Skin epidermis (tissue), 12 donors: ENCODE measurements at regions not wholly inside any gene's neighbourhood (a gene's known extent, or its start where the extent isn't known, plus 50 kb on each side); places are given as distances from the start of the nearest gene placed in this dataset.
"Not testable (repeated sequence)": the region's sequence is repeated elsewhere in the genome, so short reads cannot be mapped to it uniquely, and the experiment has no call there.

Experiments used
- H3K27ac ChIP-seq, 21 experiments: fragments of 200-600 bp; sonication (generic) in 11 of 21; one replicate each; pipeline ENCODE4 v1.5.0; 2020; ENCODE audit warnings: mild to moderate bottlenecking in 3 of 21, inconsistent platforms in 2 of 21, moderate library complexity in 2 of 21
- H3K4me3 ChIP-seq, 7 experiments: fragments of 200-600 bp; sonication (generic) in 2 of 7; one replicate each; pipeline ENCODE4 v1.5.0; 2020; ENCODE audit warnings: inconsistent platforms in 2 of 7, mild to moderate bottlenecking in 2 of 7, moderate library complexity in 1 of 7

DNA sequence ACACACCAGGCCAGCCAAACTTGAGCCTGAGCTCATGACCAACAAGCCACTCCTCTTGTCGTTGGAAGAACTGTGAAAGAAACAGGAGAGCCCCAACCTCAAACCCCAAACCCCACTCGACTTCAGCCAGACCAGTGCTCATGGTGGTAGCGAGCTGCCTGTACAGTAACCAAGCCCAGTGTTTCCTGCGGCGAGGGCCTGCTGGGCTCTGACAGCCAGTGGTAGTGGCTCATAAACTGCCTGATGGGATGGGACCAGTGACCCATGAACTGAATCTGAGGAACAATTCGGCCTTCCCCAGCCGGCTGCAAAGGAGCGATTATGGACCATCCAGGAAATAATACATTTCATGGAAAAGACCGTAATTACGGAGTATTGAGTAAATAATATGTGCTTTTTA is 191.9 kb downstream of the RPS24 start:
- Histone ChIP-seq H3K27ac (no peak overlapping the region), H3K4me3 (no peak overlapping the region)

DNA sequence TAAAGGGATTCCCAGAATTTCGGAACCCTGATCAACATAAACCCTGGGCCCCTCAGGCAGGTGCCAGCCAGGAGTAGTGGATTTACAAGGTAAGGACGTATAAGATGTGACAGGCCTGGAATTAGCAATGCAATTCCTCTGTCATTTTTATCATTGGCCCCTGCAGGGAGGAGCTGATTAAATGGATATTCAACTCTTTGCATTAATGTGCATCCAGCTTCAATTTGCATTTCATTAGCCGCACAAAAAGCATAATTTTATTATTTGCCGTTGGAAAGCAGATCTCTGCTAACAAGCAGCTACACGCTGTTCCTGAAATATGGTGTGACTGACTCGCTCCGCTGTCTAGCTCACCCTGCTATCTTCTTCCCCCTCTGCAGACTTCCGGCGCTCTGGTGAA is 195.8 kb downstream of the RPS24 start:
- no peak overlapping the region for H3K4me3 ChIP-seq
- no peak overlapping the region for H3K27ac ChIP-seq

DNA sequence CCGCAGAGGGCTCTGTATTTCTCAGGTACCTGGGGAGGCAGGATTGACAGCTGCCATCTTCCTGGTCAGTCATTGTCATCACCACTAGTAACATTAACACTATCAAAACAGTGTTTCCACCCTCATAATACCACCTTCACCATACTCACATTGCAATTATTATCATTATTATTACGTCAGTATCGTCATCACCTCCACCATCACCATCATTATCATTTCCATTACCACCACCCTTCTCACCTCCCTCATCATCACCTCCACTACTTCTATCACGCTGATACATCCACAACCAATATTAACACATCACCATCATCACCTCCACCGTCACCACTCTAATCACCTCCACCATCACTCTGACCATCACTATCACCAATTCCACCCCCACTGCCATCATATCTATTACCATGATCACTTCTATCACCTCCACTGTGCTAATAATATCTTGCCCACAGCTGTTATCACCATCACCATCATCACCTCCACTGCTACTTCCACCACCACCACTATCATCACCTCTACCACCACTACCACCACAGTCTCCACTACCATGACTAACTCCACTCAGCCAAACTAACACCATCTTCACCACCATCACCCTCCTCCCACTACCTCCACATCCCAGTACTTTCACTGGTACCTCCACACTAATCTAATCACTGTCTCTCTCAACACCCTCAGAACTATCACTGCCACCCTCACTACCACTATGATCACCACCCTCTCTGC is 196.4 kb downstream of the RPS24 start:
- Histone ChIP-seq H3K27ac (no peak overlapping the region), H3K4me3 (no peak overlapping the region)

DNA sequence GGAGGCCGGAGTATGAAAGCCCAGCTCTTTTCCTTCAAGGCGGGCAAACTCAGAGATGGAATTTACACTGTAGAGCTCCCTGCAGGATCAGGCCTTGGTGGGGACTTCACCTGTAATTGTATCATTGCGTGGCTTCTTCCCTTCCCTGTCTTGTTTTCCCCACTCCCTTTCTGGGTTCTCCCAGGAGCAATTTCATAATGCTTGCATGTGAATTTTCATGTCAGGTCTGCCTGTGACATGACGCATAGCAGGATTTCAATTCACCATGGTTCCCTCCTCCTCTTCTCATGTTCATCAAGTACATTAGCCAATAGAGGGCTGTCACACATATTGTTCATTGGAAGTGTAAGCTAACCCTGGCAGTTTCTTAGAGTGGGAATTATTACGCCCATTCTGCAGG is 197.7 kb downstream of the RPS24 start:
- no peak overlapping the region for H3K27ac ChIP-seq
- H3K4me3 ChIP-seq = no peak overlapping the region

DNA sequence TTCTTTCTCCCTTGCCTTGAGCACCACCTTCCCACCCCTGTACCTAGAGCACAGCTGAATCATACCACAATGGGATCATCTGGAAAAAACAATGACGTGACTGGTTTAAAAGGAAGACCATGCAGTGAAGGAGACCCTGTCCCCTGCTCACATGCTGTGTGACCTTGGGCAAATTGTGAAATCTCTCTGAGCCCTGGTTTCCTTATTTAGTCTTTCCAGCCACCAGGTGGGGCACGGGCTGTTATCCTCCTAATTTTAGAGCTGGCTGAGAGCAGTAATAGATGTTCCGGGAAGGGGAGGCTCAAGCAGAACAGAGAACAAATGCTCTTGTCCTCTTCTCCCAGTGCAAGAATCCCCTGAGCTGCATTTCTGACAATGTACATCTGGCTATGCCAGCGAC is 198.3 kb downstream of the RPS24 start:
- no peak overlapping the region for H3K4me3 ChIP-seq
- H3K27ac ChIP-seq = no peak overlapping the region

DNA sequence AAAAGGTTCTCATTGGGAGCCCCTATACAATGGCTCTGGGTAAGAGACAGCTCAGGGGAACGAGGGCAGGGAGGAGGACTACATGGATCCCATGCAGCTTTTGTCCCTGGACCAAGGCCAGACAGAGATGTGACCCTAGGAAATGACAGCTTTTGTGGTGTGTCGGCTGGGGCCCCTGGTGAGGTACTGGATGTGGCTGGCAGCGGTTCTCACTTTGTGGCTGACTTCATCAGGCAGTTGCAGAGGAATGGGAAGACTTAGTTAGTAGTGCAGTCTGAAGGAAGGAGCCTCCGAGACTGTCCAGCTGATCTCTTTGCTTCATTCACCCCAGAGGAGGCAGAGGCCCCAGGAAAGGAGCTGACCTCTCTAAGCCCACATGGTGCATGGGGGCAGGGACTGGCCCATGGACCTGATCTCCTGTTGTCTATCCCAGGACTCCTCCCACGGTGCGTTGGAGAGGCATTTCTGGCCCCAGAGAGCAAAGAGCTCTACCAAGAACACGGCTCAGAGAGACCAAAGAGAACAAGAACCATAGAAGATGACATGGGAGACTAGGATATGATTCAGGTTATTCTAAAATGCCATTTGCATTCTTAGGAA is 202.9 kb downstream of the RPS24 start:
- H3K27ac ChIP-seq = no peak overlapping the region
- H3K4me3 ChIP-seq = no peak overlapping the region

DNA sequence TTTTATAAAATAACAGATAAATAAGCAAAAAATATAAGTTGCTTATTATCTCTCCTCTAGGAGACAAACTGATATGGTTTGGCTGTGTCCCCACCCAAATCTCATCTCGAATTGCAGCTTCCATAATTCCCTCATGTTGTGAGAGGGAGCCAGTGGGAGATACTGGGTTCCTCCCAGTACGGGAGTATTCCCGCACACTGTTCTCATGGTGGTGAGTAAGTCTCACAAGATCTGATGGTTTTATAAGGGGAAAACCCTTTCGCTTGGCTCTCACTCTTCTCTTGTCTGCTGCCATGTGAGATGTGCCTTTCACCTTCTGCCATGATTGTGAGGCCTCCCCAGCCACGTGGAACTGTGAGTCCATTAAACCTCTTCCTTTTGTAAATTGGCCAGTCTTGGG is 204.3 kb downstream of the RPS24 start:
- H3K27ac ChIP-seq, H3K4me3 ChIP-seq: not testable (repeated sequence)

GRCh38 chr10:78247266-78247665 is 213.6 kb downstream of the RPS24 start:
- Histone ChIP-seq H3K27ac (peak overlapping the region in 2 of 21 experiments; percentile 63 to 72), H3K4me3 (no peak overlapping the region)

- Histone ChIP-seq H3K27ac (peak overlapping the region in 8 of 21 experiments; percentile 4 to 72 (median 42)), H3K4me3 (no peak overlapping the region)
These were observed 214.2 kb downstream of the RPS24 start for GRCh38 chr10:78247821-78248220.

- Histone ChIP-seq H3K4me3 (no peak overlapping the region), H3K27ac (peak overlapping the region in 13 of 21 experiments; percentile 7 to 73 (median 41))
These were observed 215.2 kb downstream of the RPS24 start for GRCh38 chr10:78248651-78249464.

DNA sequence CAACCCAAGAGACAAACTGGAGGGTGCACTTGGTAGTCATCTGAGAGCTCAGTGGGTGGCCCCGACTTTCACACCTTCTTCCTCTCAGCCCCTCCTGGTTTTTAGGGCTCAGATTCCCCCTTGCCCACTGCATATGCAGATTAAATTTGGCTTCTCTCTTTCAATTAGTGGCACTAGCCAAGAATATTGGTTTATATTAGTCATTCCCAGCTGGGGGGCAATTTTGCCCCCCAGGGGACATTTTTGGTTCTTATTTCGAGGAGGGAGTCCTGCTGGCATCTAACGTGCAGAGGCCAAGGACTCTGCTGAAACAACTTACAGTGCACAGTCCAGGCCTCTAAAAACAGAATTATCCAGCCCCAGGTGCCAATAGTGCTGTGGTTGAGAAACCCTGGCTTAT is 216.0 kb downstream of the RPS24 start:
- Histone ChIP-seq H3K27ac (peak overlapping the region in 6 of 21 experiments; percentile 8 to 63 (median 32)), H3K4me3 (no peak overlapping the region)

GRCh38 chr10:78250313-78251015 is 216.8 kb downstream of the RPS24 start:
- peak overlapping the region in 1 of 21 experiments; percentile 27 for H3K27ac ChIP-seq
- H3K4me3 ChIP-seq = no peak overlapping the region

DNA sequence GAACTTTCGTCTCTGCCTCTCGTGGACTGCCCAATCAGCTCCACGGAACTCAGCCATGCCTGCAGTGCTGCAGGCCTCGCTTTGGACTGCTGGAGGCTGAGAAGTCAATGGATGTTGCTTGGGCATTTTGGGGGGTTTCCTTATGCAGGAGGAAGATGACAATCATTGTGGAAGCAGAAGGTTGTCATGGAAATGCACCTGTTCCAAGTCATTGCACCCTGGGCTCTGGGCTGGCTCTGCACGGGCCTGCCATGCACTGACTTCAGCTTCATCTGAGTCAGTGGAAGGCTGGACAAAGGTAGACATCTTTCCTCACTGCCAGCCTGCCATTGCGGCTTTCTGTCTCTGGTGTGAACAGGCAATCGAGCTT is 217.3 kb downstream of the RPS24 start:
- Histone ChIP-seq H3K27ac (no peak overlapping the region), H3K4me3 (no peak overlapping the region)

DNA sequence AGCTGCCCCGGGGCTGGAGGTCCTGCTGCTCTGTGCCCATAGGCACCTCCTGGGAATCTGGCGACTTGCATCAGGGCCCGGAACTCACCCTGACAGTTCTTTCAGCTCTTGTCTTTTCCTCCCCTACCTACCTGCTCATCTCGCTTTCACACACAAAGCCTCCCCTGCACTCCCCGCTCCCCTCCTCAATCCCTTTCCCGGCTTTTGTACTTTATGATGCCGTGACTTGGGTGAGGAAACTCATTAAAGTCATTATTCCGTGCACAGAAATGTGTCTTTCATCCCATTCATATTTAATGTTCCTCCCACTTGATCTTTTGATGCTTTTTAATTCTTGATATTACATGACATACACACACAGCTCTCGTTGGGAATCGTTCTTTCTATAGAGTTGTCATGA is 218.6 kb downstream of the RPS24 start:
- Histone ChIP-seq H3K4me3 (no peak overlapping the region), H3K27ac (no peak overlapping the region)

DNA sequence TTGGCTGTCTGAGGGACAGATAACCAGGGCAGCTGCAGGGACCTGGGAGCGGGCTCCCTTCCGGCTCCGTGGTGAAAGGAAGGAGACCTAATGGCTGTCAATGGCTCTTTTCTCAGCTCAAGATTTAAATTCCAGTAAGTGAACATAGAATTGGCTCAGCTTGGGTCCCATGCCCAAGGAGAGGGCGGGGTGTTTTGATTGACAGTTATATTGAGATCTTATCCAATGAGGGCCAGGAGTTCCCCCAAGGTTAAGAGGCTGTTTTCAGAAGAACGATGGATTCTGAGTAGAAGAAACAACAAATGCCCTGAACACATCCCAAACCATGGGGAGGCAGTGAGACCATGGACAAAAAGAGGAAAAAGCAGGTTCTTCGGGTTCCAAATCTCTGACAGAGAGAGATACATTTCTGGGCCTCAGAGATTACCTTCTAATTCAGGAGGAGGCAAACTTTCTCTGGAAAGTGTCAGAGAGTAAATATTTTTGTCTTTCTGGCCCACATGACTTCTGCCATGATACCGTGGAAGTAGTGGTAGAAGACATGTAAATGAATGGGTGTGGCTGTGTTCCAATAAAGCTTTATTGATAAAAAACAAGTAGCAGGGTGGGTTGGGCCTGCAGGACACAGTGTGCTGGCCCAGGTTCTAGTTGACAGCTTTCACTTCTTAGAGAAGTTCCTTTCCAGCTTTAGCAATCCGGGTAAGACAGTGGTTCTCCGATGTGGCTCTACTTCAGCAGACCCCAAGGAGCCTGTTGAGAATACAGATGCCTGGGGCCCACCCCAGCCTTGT is 219.6 kb downstream of the RPS24 start:
- no peak overlapping the region for H3K4me3 ChIP-seq
- no peak overlapping the region for H3K27ac ChIP-seq

DNA sequence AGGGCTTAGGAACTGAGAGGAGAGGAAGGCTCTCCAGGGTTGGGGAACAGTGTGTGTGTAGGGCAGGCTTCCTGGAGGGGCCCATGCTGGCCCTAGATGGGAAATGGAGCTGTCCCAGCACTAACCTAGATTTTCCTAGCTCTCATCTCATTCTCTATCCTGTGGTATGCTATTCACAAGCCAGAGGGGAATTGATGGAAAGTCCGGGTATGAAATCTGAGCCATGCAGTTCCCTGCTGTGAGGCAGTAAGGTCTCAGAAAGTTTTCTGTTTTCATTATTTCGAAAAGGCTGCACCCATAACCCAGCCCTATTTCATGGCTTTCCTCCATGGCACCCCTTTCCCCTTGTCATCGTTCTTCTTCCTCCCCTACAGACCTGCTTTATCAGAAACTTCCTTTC is 220.3 kb downstream of the RPS24 start:
- Histone ChIP-seq H3K27ac (no peak overlapping the region), H3K4me3 (no peak overlapping the region)

DNA sequence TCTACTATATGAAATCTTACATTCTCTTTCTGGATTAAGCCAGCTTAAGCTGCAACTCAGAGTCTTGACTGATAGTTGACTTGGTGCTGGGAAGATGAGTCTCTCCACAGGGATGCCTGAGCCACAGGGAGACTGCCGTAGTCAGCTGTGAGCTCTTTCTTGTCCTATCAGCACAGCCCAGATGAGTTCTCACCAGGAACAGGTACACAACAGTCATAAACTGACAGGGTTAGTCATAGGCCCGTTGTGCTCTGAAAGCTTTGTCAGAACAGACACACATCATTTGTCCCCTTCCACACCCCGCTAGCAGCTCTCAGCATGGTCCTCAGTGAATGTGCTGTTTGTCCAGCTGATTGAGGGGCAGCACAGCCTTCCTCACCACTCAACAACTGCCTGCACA is 221.6 kb downstream of the RPS24 start:
- no peak overlapping the region for H3K4me3 ChIP-seq
- peak overlapping the region in 5 of 21 experiments; percentile 2 to 79 (median 61) for H3K27ac ChIP-seq

DNA sequence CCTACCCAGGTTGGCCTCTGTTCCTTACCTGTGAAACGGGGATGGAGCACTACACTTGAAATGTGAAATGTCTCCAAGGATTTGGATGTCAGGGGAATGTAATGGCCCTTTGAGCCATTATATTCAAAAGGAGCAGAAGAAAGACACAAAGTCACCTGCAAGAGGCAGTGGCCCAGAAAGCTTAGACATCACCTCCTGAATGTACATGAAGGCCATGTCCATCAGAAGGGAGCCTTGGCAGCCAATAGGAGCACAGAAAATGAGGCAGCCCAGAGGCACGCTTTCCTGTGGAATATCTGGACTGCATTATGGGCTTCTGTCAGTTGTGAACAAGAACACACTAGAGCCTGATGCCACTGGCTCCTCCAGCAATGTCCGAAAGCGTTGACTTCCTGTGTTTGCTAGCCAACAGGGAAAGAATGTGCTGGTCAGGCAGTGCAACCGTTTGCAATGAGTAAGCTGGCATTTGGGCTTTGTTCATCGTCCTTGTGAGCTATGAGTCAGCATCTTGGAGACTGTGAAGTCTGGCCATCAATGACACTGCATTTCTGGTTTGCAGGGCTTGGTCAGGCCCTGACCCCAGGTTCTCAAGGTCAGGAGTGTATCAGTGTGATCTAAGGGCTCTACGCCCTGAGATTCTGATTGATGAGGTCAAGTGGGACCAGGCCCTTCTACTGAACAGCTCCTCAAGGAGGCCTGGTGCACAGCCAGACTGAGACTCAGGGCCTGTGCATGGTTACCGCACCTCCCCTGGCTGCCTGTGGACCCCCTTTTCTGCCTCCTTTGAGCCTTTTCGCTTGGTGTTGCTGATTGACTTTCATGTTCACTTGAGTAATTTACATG is 222.4 kb downstream of the RPS24 start:
- no peak overlapping the region for H3K4me3 ChIP-seq
- H3K27ac ChIP-seq = peak overlapping the region in 11 of 21 experiments; percentile 26 to 79 (median 61)
